Mesenchymal stem cell (in vitro differentiated cells and primary cell): ENCODE measurements at regions not wholly inside any gene's neighbourhood (a gene's known extent, or its start where the extent isn't known, plus 50 kb on each side); places are given as distances from the start of the nearest gene placed in this dataset.
"Not testable (repeated sequence)": the region's sequence is repeated elsewhere in the genome, so short reads cannot be mapped to it uniquely, and the experiment has no call there.

Experiments
- DNase-seq: peaks from one replicate; pipeline ENCODE4 v3.0.0-alpha.2; 2013
- H2AFZ ChIP-seq: one replicate; pipeline ENCODE4 v1.6.1; 2013; ENCODE audit warnings: low read depth, mild to moderate bottlenecking, control low read depth, inconsistent platforms, low read length, moderate library complexity
- H2AK5ac ChIP-seq: 2 replicates; pipeline ENCODE4 v1.6.1; 2013; ENCODE audit warnings: low read length, moderate library complexity, mild to moderate bottlenecking, inconsistent platforms; ENCODE audit not compliant: severe bottlenecking
- H2BK120ac ChIP-seq: one replicate; pipeline ENCODE4 v1.6.1; 2013; ENCODE audit warnings: low read depth, mild to moderate bottlenecking, inconsistent platforms, low read length, moderate library complexity
- H2BK12ac ChIP-seq, 2 experiments: one replicate each; pipeline ENCODE4 v1.6.1; 2013; ENCODE audit warnings: inconsistent platforms in 2 of 2, low read length in 2 of 2, mild to moderate bottlenecking in 2 of 2, moderate library complexity in 2 of 2, control low read depth in 1 of 2
- H2BK15ac ChIP-seq: one replicate; pipeline ENCODE4 v1.6.1; 2013; ENCODE audit warnings: mild to moderate bottlenecking, low read depth, inconsistent platforms; ENCODE audit not compliant: poor library complexity, severe bottlenecking
- H2BK5ac ChIP-seq: 2 replicates; pipeline ENCODE4 v1.6.1; 2013; ENCODE audit warnings: low read depth, mild to moderate bottlenecking, low read length, control low read depth, inconsistent platforms; ENCODE audit not compliant: poor library complexity, severe bottlenecking
- H3K14ac ChIP-seq, 2 experiments: one replicate each; pipeline ENCODE4 v1.6.1; 2013; ENCODE audit warnings: inconsistent platforms in 2 of 2, low read length in 2 of 2, control low read depth in 1 of 2, mild to moderate bottlenecking in 1 of 2, moderate library complexity in 1 of 2
- H3K18ac ChIP-seq, 2 experiments: one replicate each; pipeline ENCODE4 v1.6.1; 2013; ENCODE audit warnings: inconsistent platforms in 2 of 2, low read length in 2 of 2, control low read depth in 1 of 2, low read depth in 1 of 2, mild to moderate bottlenecking in 1 of 2
- H3K23ac ChIP-seq, 2 experiments: one replicate each; pipeline ENCODE4 v1.6.1; 2013; ENCODE audit warnings: inconsistent platforms in 2 of 2, low read length in 2 of 2, mild to moderate bottlenecking in 2 of 2, moderate library complexity in 2 of 2, control low read depth in 1 of 2
- H3K27ac ChIP-seq: 2 replicates; pipeline ENCODE4 v1.5.1; 2013; ENCODE audit warnings: mild to moderate bottlenecking, moderate library complexity, low read length, control low read depth, inconsistent platforms; ENCODE audit not compliant: poor library complexity, severe bottlenecking
- H3K27me3 ChIP-seq, 2 experiments: 2 replicates each; pipeline versions ENCODE4 v1.6.1 to v1.7.0; 2013; ENCODE audit warnings: low read length in 2 of 2, mild to moderate bottlenecking in 2 of 2, moderate library complexity in 2 of 2, control low read depth in 1 of 2, inconsistent platforms in 1 of 2; ENCODE audit not compliant: control insufficient read depth in 1 of 2, insufficient read depth in 1 of 2
- H3K36me3 ChIP-seq, 2 experiments: 2 replicates each; pipeline versions ENCODE4 v1.6.1 to v1.7.0; 2013; ENCODE audit warnings: low read length in 2 of 2, control low read depth in 1 of 2, inconsistent platforms in 1 of 2, low read depth in 1 of 2, mild to moderate bottlenecking in 1 of 2; ENCODE audit not compliant: insufficient read depth in 2 of 2, control insufficient read depth in 1 of 2
- H3K4ac ChIP-seq, 2 experiments: one replicate each; pipeline ENCODE4 v1.6.1; 2013; ENCODE audit warnings: inconsistent platforms in 2 of 2, low read length in 2 of 2, mild to moderate bottlenecking in 2 of 2, moderate library complexity in 2 of 2, control low read depth in 1 of 2, low read depth in 1 of 2
- H3K4me1 ChIP-seq: 2 replicates; pipeline ENCODE4 v1.6.1; 2013; ENCODE audit warnings: low read depth, low read length, control low read depth; ENCODE audit not compliant: control insufficient read depth, insufficient read depth
- H3K4me2 ChIP-seq: 2 replicates; pipeline ENCODE4 v1.6.1; 2013; ENCODE audit warnings: low read length, mild to moderate bottlenecking, inconsistent platforms; ENCODE audit not compliant: poor library complexity, severe bottlenecking
- H3K4me3 ChIP-seq, 2 experiments: 2 replicates each; pipeline versions ENCODE4 v1.5.1 to v1.7.0; 2013; ENCODE audit warnings: low read length in 2 of 2, mild to moderate bottlenecking in 2 of 2, control low read depth in 1 of 2, low read depth in 1 of 2; ENCODE audit not compliant: insufficient read depth in 1 of 2
- H3K79me1 ChIP-seq: replicated peaks from 2 replicates; pipeline ENCODE4 v1.6.1; 2013; ENCODE audit warnings: mild to moderate bottlenecking, control low read depth, low read length, inconsistent platforms; ENCODE audit not compliant: poor library complexity, severe bottlenecking
- H3K9ac ChIP-seq: 2 replicates; pipeline ENCODE4 v1.7.0; 2013; ENCODE audit warnings: mild to moderate bottlenecking, low read length, moderate library complexity
- H3K9me3 ChIP-seq: 2 replicates; pipeline ENCODE4 v1.7.0; 2013; ENCODE audit warnings: mild to moderate bottlenecking, low read length; ENCODE audit not compliant: control insufficient read depth
- H4K8ac ChIP-seq: one replicate; pipeline ENCODE4 v1.6.1; 2013; ENCODE audit warnings: inconsistent platforms, mild to moderate bottlenecking, low read length, moderate library complexity
- H4K91ac ChIP-seq: one replicate; pipeline ENCODE4 v1.6.1; 2013; ENCODE audit warnings: mild to moderate bottlenecking, low read length, inconsistent platforms
- WGBS: methylation state at CpG from one replicate; pipeline ENCODE4 v1.1.7; 2013; ENCODE audit warnings: mixed read lengths; 5-methylcytosine and 5-hydroxymethylcytosine counted together

GRCh38 chr12:13534242-13534641 is 337.7 kb downstream of the EMP1 start:
- H3K27me3 ChIP-seq: peaks cover 0 to 9% of the 10 kb centered on the region in 2 experiments
- H4K8ac ChIP-seq: no peak overlapping the region
- H2BK5ac ChIP-seq: no peak overlapping the region
- no peak overlapping the region for H3K18ac ChIP-seq
- 64% methylated on average over 3 of the region's 3 CpGs for WGBS
- no peaks in the 10 kb centered on the region for H3K9me3 ChIP-seq
- H3K14ac ChIP-seq: no peak overlapping the region
- H3K36me3 ChIP-seq: no peaks in the 10 kb centered on the region
- no peak for DNase-seq
- peak overlapping the region in 1 of 2 experiments; percentile 70 for H3K4me3 ChIP-seq
- H3K9ac ChIP-seq: peak overlapping the region; percentile 66
- H3K79me1 ChIP-seq: no peaks in the 10 kb centered on the region
- no peaks in the 10 kb centered on the region for H3K4me1 ChIP-seq
- no peak overlapping the region for H2BK12ac ChIP-seq
- no peak overlapping the region for H2AFZ ChIP-seq
- H4K91ac ChIP-seq: no peak overlapping the region
- no peak overlapping the region for H3K4ac ChIP-seq
- no peak overlapping the region for H3K27ac ChIP-seq
- no peak overlapping the region for H2BK120ac ChIP-seq
- no peak overlapping the region for H2BK15ac ChIP-seq
- H3K4me2 ChIP-seq: no peak overlapping the region
- H3K23ac ChIP-seq: no peak overlapping the region
- H2AK5ac ChIP-seq: no peak overlapping the region

GRCh38 chr12:13530966-13531365 is 334.4 kb downstream of the EMP1 start:
- Histone ChIP-seq H3K27me3 (peaks cover 0 to 9% of the 10 kb centered on the region in 2 experiments), H3K27ac (no peak overlapping the region), H3K23ac (no peak overlapping the region), H3K4me1 (no peaks in the 10 kb centered on the region), H3K4me2 (no peak overlapping the region), H3K4me3 (no peak overlapping the region), H3K4ac (no peak overlapping the region), H4K91ac (no peak overlapping the region), H2AK5ac (no peak overlapping the region), H2BK120ac (no peak overlapping the region), H3K18ac (no peak overlapping the region), H2BK12ac (no peak overlapping the region), H3K9ac (no peak overlapping the region), H3K14ac (no peak overlapping the region), H2BK15ac (no peak overlapping the region), H2AFZ (no peak overlapping the region), H2BK5ac (no peak overlapping the region), H3K79me1 (no peaks in the 10 kb centered on the region), H3K9me3 (no peaks in the 10 kb centered on the region), H4K8ac (no peak overlapping the region), H3K36me3 (no peaks in the 10 kb centered on the region)
- no peak for DNase-seq
- 82% methylated on average over 7 of the region's 7 CpGs for WGBS

GRCh38 chr12:13526185-13526921 is 329.8 kb downstream of the EMP1 start:
- H3K4me3 ChIP-seq, H3K4ac ChIP-seq, H4K91ac ChIP-seq, H2BK5ac ChIP-seq, H2BK120ac ChIP-seq, H3K18ac ChIP-seq, H3K9me3 ChIP-seq, H3K9ac ChIP-seq, H3K36me3 ChIP-seq, H3K23ac ChIP-seq, H3K79me1 ChIP-seq, H3K27ac ChIP-seq, H2BK12ac ChIP-seq, DNase-seq, H2AK5ac ChIP-seq, H2AFZ ChIP-seq, H3K14ac ChIP-seq, H3K4me2 ChIP-seq, H4K8ac ChIP-seq, H2BK15ac ChIP-seq, H3K4me1 ChIP-seq: not testable (repeated sequence)
- 76% methylated on average over 1 of the region's 1 CpG for WGBS
- peaks cover 0 to 18% of the 10 kb centered on the region in 2 experiments for H3K27me3 ChIP-seq

GRCh38 chr12:13523536-13524307 is 327.2 kb downstream of the EMP1 start:
- no peaks in the 10 kb centered on the region for H3K4me1 ChIP-seq
- 78% methylated on average over 3 of the region's 4 CpGs for WGBS
- H4K8ac ChIP-seq: no peak overlapping the region
- H2BK12ac ChIP-seq: no peak overlapping the region
- H3K27ac ChIP-seq: no peak overlapping the region
- no peak for DNase-seq
- H2AFZ ChIP-seq: no peak overlapping the region
- peaks cover 0 to 9% of the 10 kb centered on the region in 2 experiments for H3K27me3 ChIP-seq
- no peaks in the 10 kb centered on the region for H3K36me3 ChIP-seq
- H3K9ac ChIP-seq: no peak overlapping the region
- H3K79me1 ChIP-seq: no peaks in the 10 kb centered on the region
- no peak overlapping the region for H3K4me3 ChIP-seq
- H4K91ac ChIP-seq: no peak overlapping the region
- H2BK120ac ChIP-seq: no peak overlapping the region
- H3K18ac ChIP-seq: no peak overlapping the region
- no peak overlapping the region for H3K4ac ChIP-seq
- H2AK5ac ChIP-seq: no peak overlapping the region
- H2BK5ac ChIP-seq: no peak overlapping the region
- H3K9me3 ChIP-seq: peaks cover 11% of the 10 kb centered on the region
- no peak overlapping the region for H3K4me2 ChIP-seq
- H2BK15ac ChIP-seq: no peak overlapping the region
- H3K23ac ChIP-seq: no peak overlapping the region
- no peak overlapping the region for H3K14ac ChIP-seq
